GM15510 (cell line): ENCODE measurements at regions not wholly inside any gene's neighbourhood (a gene's known extent, or its start where the extent isn't known, plus 50 kb on each side); places are given as distances from the start of the nearest gene placed in this dataset.

Experiments used
- POLR2A ChIP-seq: IDR thresholded peaks from 3 replicates; pipeline ENCODE4 v1.6.1; 2011; ENCODE audit warnings: borderline replicate concordance; ENCODE audit not compliant: insufficient read length; ENCODE audit errors: extremely low read depth

- no peak for TF ChIP-seq POLR2A
Observed at GRCh38 chr11:45597097-45597496, 68.3 kb downstream of the CHST1 start.

- no peak for TF ChIP-seq POLR2A
Observed at GRCh38 chr11:45596571-45596970, 68.9 kb downstream of the CHST1 start.

GRCh38 chr11:45593992-45594391 lies 71.4 kb downstream of the CHST1 start:
- TF ChIP-seq POLR2A, result no peak

- TF ChIP-seq POLR2A, result no peak
Observed at GRCh38 chr11:45592636-45593035, 72.8 kb downstream of the CHST1 start.

- no peak for TF ChIP-seq POLR2A
Observed at GRCh38 chr11:45590743-45591142, 74.7 kb downstream of the CHST1 start.

- TF ChIP-seq POLR2A, result no peak
Observed at GRCh38 chr11:45585205-45585604, 80.2 kb downstream of the CHST1 start.

GRCh38 chr11:45583981-45584566 lies 81.3 kb downstream of the CHST1 start:
- TF ChIP-seq POLR2A, result no peak

- TF ChIP-seq POLR2A, result no peak
Observed at GRCh38 chr11:45580399-45580798, 85.0 kb downstream of the CHST1 start.

GRCh38 chr11:45578316-45578715 lies 87.1 kb downstream of the CHST1 start:
- no peak for TF ChIP-seq POLR2A

- TF ChIP-seq POLR2A, result no peak
Observed at GRCh38 chr11:45577752-45578151, 87.7 kb downstream of the CHST1 start.

GRCh38 chr11:45576461-45577215 lies 88.8 kb downstream of the CHST1 start:
- no peak for TF ChIP-seq POLR2A

GRCh38 chr11:45573728-45574127 lies 91.7 kb downstream of the CHST1 start:
- no peak for TF ChIP-seq POLR2A

- TF ChIP-seq POLR2A, result no peak
Observed at GRCh38 chr11:45572354-45573123, 92.9 kb downstream of the CHST1 start.

- TF ChIP-seq POLR2A, result no peak
Observed at GRCh38 chr11:45569776-45570175, 95.6 kb downstream of the CHST1 start.

GRCh38 chr11:45568049-45568448 lies 97.4 kb downstream of the CHST1 start:
- no peak for TF ChIP-seq POLR2A
